Activated CD8-positive, alpha-beta memory T cell treated with anti-CD3 and anti-CD28 coated beads, Interleukin-2, amount 10 ng/mL, durations not matched to agents 7 days and 5 days (primary cell): ENCODE measurements at regions not wholly inside any gene's neighbourhood (a gene's known extent, or its start where the extent isn't known, plus 50 kb on each side); places are given as distances from the start of the nearest gene placed in this dataset.

Source experiments
- ATAC-seq: fragments of 150-1000 bp; cut with Tn5 transposase; one replicate; pipeline ENCODE4 v1.10.0; 2021; ENCODE audit warnings: moderate library complexity
- CTCF ChIA-PET: fragments of 350-600 bp; sonication (Branson Sonifier 250); formaldehyde crosslinking; loops from one replicate; lab custom pipeline; 2021; ENCODE audit warnings: antibody characterized with exemption; lab: Charles Lee
- DNase-seq: peaks from one replicate; pipeline ENCODE4 v3.0.0-alpha.2; 2020
- H3K27ac Mint-ChIP-seq: one replicate; pipeline ENCODE4 v1.8.0; 2021; ENCODE audit warnings: mild to moderate bottlenecking, mixed read lengths
- H3K27me3 Mint-ChIP-seq: one replicate; pipeline ENCODE4 v1.8.0; 2021; ENCODE audit warnings: mixed read lengths
- H3K36me3 Mint-ChIP-seq: one replicate; pipeline ENCODE4 v1.8.0; 2021; ENCODE audit warnings: mild to moderate bottlenecking, mixed read lengths
- H3K4me1 Mint-ChIP-seq: one replicate; pipeline ENCODE4 v1.8.0; 2021; ENCODE audit warnings: mixed read lengths
- H3K4me3 Mint-ChIP-seq: one replicate; pipeline ENCODE4 v1.8.0; 2021; ENCODE audit warnings: mild to moderate bottlenecking, moderate library complexity, mixed read lengths
- H3K9me3 Mint-ChIP-seq: one replicate; pipeline ENCODE4 v1.8.0; 2022; ENCODE audit warnings: low read depth, mixed read lengths

GRCh38 chr3:25117005-25117593, 311.0 kb upstream of the RARB start:
- Mint-ChIP-seq H3K27me3 (no peaks in the 10 kb centered on the region), H3K4me3 (no peak overlapping the region), H3K9me3 (peaks cover 4% of the 10 kb centered on the region), H3K4me1 (no peaks in the 10 kb centered on the region), H3K36me3 (no peaks in the 10 kb centered on the region), H3K27ac (no peak overlapping the region)
- CTCF ChIA-PET, result no interaction called here
- DNase-seq, result no peak
- no peak for ATAC-seq

GRCh38 chr3:25119682-25120081, 308.4 kb upstream of the RARB start:
- Mint-ChIP-seq H3K27me3 (no peaks in the 10 kb centered on the region), H3K27ac (no peak overlapping the region), H3K36me3 (no peaks in the 10 kb centered on the region), H3K9me3 (peaks cover 6% of the 10 kb centered on the region), H3K4me1 (no peaks in the 10 kb centered on the region), H3K4me3 (no peak overlapping the region)
- DNase-seq (no peak), ATAC-seq (no peak)
- CTCF ChIA-PET, result no interaction called here

DNA sequence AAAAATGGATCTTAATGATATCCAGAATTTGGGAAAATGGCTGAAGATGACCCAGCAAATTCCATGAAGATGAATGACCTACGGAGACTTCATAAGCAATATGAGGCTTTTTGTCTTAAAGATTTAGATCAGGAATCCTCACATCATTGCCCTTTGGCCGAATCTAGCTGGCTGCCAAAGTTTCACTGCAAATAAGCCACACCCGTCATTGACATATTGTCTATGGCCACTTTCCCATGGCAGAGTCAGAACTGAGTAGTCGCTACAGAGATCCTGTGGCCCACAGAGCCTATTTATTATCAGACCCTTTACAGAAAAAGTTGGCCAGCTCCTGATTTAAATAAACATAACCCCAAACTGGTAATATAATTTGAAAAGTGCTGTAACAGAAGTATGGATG, 307.4 kb upstream of the RARB start:
- Mint-ChIP-seq H3K9me3 (peaks cover 6% of the 10 kb centered on the region), H3K27me3 (no peaks in the 10 kb centered on the region), H3K4me3 (no peak overlapping the region), H3K4me1 (no peaks in the 10 kb centered on the region), H3K36me3 (no peaks in the 10 kb centered on the region), H3K27ac (no peak overlapping the region)
- no peak for DNase-seq
- no peak for ATAC-seq
- CTCF ChIA-PET, result no interaction called here

GRCh38 chr3:25125201-25125600, 302.9 kb upstream of the RARB start:
- H3K27ac Mint-ChIP-seq, result no peak overlapping the region
- H3K4me3 Mint-ChIP-seq, result no peak overlapping the region
- CTCF ChIA-PET, result no interaction called here
- no peaks in the 10 kb centered on the region for H3K4me1 Mint-ChIP-seq
- H3K27me3 Mint-ChIP-seq, result no peaks in the 10 kb centered on the region
- no peaks in the 10 kb centered on the region for H3K36me3 Mint-ChIP-seq
- no peak for DNase-seq
- H3K9me3 Mint-ChIP-seq, result peaks cover 14% of the 10 kb centered on the region
- no peak for ATAC-seq

- Mint-ChIP-seq H3K4me1 (no peaks in the 10 kb centered on the region), H3K9me3 (peaks cover 13% of the 10 kb centered on the region), H3K27me3 (no peaks in the 10 kb centered on the region), H3K27ac (no peak overlapping the region), H3K36me3 (no peaks in the 10 kb centered on the region), H3K4me3 (no peak overlapping the region)
- CTCF ChIA-PET, result no interaction called here
- DNase-seq (no peak), ATAC-seq (no peak)
Measured at GRCh38 chr3:25128735-25129134, 299.3 kb upstream of the RARB start.

- DNase-seq (no peak), ATAC-seq (no peak)
- H3K4me1 Mint-ChIP-seq, result no peaks in the 10 kb centered on the region
- H3K27ac Mint-ChIP-seq, result no peak overlapping the region
- H3K36me3 Mint-ChIP-seq, result no peaks in the 10 kb centered on the region
- H3K4me3 Mint-ChIP-seq, result no peak overlapping the region
- H3K9me3 Mint-ChIP-seq, result peaks cover 13% of the 10 kb centered on the region
- CTCF ChIA-PET, result no interaction called here
- no peaks in the 10 kb centered on the region for H3K27me3 Mint-ChIP-seq
Measured at GRCh38 chr3:25130724-25131520, 297.1 kb upstream of the RARB start.

- H3K27ac Mint-ChIP-seq, result no peak overlapping the region
- no peaks in the 10 kb centered on the region for H3K27me3 Mint-ChIP-seq
- H3K36me3 Mint-ChIP-seq, result no peaks in the 10 kb centered on the region
- CTCF ChIA-PET, result no interaction called here
- H3K4me3 Mint-ChIP-seq, result no peak overlapping the region
- H3K9me3 Mint-ChIP-seq, result peaks cover 4% of the 10 kb centered on the region
- DNase-seq (no peak), ATAC-seq (no peak)
- H3K4me1 Mint-ChIP-seq, result no peaks in the 10 kb centered on the region
Measured at GRCh38 chr3:25133588-25133987, 294.5 kb upstream of the RARB start.

GRCh38 chr3:25137606-25138005, 290.5 kb upstream of the RARB start:
- Mint-ChIP-seq H3K27me3 (no peaks in the 10 kb centered on the region), H3K36me3 (no peaks in the 10 kb centered on the region), H3K4me3 (no peak overlapping the region), H3K27ac (no peak overlapping the region), H3K9me3 (no peaks in the 10 kb centered on the region), H3K4me1 (no peaks in the 10 kb centered on the region)
- CTCF ChIA-PET, result no interaction called here
- no peak for DNase-seq
- no peak for ATAC-seq

- Mint-ChIP-seq H3K9me3 (no peaks in the 10 kb centered on the region), H3K27me3 (no peaks in the 10 kb centered on the region), H3K36me3 (no peaks in the 10 kb centered on the region), H3K4me3 (no peak overlapping the region), H3K27ac (no peak overlapping the region), H3K4me1 (no peaks in the 10 kb centered on the region)
- DNase-seq (no peak), ATAC-seq (no peak)
- CTCF ChIA-PET, result no interaction called here
Measured at GRCh38 chr3:25139267-25139666, 288.8 kb upstream of the RARB start.

GRCh38 chr3:25142609-25143355, 285.3 kb upstream of the RARB start:
- Mint-ChIP-seq H3K27ac (no peak overlapping the region), H3K4me3 (no peak overlapping the region), H3K36me3 (no peaks in the 10 kb centered on the region), H3K4me1 (no peaks in the 10 kb centered on the region), H3K27me3 (no peaks in the 10 kb centered on the region), H3K9me3 (peaks cover 3% of the 10 kb centered on the region)
- ATAC-seq (no peak), DNase-seq (no peak)
- CTCF ChIA-PET, result no interaction called here

- Mint-ChIP-seq H3K27me3 (no peaks in the 10 kb centered on the region), H3K36me3 (no peaks in the 10 kb centered on the region), H3K4me1 (no peaks in the 10 kb centered on the region), H3K9me3 (peaks cover 3% of the 10 kb centered on the region), H3K4me3 (no peak overlapping the region), H3K27ac (no peak overlapping the region)
- ATAC-seq, result no peak
- CTCF ChIA-PET, result no interaction called here
- no peak for DNase-seq
Measured at GRCh38 chr3:25143356-25144025, 284.6 kb upstream of the RARB start.

GRCh38 chr3:25144430-25144829, 283.6 kb upstream of the RARB start:
- no peak overlapping the region for H3K27ac Mint-ChIP-seq
- DNase-seq, result no peak
- H3K9me3 Mint-ChIP-seq, result peaks cover 3% of the 10 kb centered on the region
- no peaks in the 10 kb centered on the region for H3K27me3 Mint-ChIP-seq
- no peak for ATAC-seq
- H3K4me1 Mint-ChIP-seq, result no peaks in the 10 kb centered on the region
- H3K36me3 Mint-ChIP-seq, result no peaks in the 10 kb centered on the region
- no peak overlapping the region for H3K4me3 Mint-ChIP-seq
- CTCF ChIA-PET, result no interaction called here

- H3K27me3 Mint-ChIP-seq, result no peaks in the 10 kb centered on the region
- no peaks in the 10 kb centered on the region for H3K4me1 Mint-ChIP-seq
- no peak for DNase-seq
- ATAC-seq, result no peak
- H3K27ac Mint-ChIP-seq, result no peak overlapping the region
- H3K36me3 Mint-ChIP-seq, result no peaks in the 10 kb centered on the region
- CTCF ChIA-PET, result no interaction called here
- H3K9me3 Mint-ChIP-seq, result peaks cover 3% of the 10 kb centered on the region
- no peak overlapping the region for H3K4me3 Mint-ChIP-seq
Measured at GRCh38 chr3:25145176-25145575, 282.9 kb upstream of the RARB start.
